ENCODE measurements at regions not wholly inside any gene's neighbourhood (a gene's known extent, or its start where the extent isn't known, plus 50 kb on each side); places are given as distances from the start of the nearest gene placed in this dataset.

- TF ChIP-seq CTCF (conservative IDR thresholded peaks at IDR 0.05; ENCODE audit: low read depth, low read length) (no peak), POLR2A (IDR thresholded peaks at IDR 0.05; ENCODE audit: low read depth, low read length) (no peak), MXI1 (IDR thresholded peaks at IDR 0.05; ENCODE audit: borderline replicate concordance, low read depth, low read length) (no peak), RCOR1 (IDR thresholded peaks at IDR 0.05; ENCODE audit: insufficient replicate concordance, low read length) (no peak), CEBPB (IDR thresholded peaks at IDR 0.05; ENCODE audit: low read depth, low read length) (no peak), FOS (IDR thresholded peaks at IDR 0.05; ENCODE audit: low read depth, low read length) (no peak), MAZ (IDR thresholded peaks at IDR 0.05; ENCODE audit: borderline replicate concordance, low read depth, low read length) (no peak), MAFK (IDR thresholded peaks at IDR 0.05; ENCODE audit: low read depth, low read length) (no peak)
These were observed 208.0 kb upstream of the KCNN2 start for GRCh38 chr5:114153833-114154232.
